GM18526 (cell line): ENCODE measurements at regions not wholly inside any gene's neighbourhood (a gene's known extent, or its start where the extent isn't known, plus 50 kb on each side); places are given as distances from the start of the nearest gene placed in this dataset.

ENCODE experiments used
- POLR2A ChIP-seq: IDR thresholded peaks from 3 replicates; pipeline ENCODE4 v1.6.1; 2011; ENCODE audit not compliant: insufficient read length; ENCODE audit errors: extremely low read depth

GRCh38 chr14:71290301-71290700 is 383.0 kb downstream of the PCNX1 start:
- TF ChIP-seq POLR2A: no peak

GRCh38 chr14:71290960-71291466 is 383.8 kb downstream of the PCNX1 start:
- TF ChIP-seq POLR2A: no peak

- no peak for TF ChIP-seq POLR2A
Measured at GRCh38 chr14:71296184-71296583, 388.9 kb downstream of the PCNX1 start.

GRCh38 chr14:71300566-71301330 is 393.5 kb downstream of the PCNX1 start:
- no peak for TF ChIP-seq POLR2A

GRCh38 chr14:71301611-71302010 is 394.4 kb downstream of the PCNX1 start:
- no peak for TF ChIP-seq POLR2A

GRCh38 chr14:71304690-71305089 is 397.4 kb downstream of the PCNX1 start:
- TF ChIP-seq POLR2A: no peak

- no peak for TF ChIP-seq POLR2A
Measured at GRCh38 chr14:71308671-71309070, 401.4 kb downstream of the PCNX1 start.

- no peak for TF ChIP-seq POLR2A
Measured at GRCh38 chr14:71309756-71310155, 402.5 kb downstream of the PCNX1 start.

GRCh38 chr14:71311061-71311460 is 403.8 kb downstream of the PCNX1 start:
- no peak for TF ChIP-seq POLR2A

GRCh38 chr14:71314717-71315116 is 407.5 kb downstream of the PCNX1 start:
- no peak for TF ChIP-seq POLR2A

- TF ChIP-seq POLR2A: no peak
Measured at GRCh38 chr14:71317385-71318096, 410.3 kb downstream of the PCNX1 start.

GRCh38 chr14:71318097-71318459 is 410.8 kb downstream of the PCNX1 start:
- no peak for TF ChIP-seq POLR2A

- TF ChIP-seq POLR2A: no peak
Measured at GRCh38 chr14:71319666-71320065, 412.4 kb downstream of the PCNX1 start.

- TF ChIP-seq POLR2A: peak; percentile 96
Measured at GRCh38 chr14:71320107-71320733, 413.0 kb downstream of the PCNX1 start, which contains the start of gene SIPA1L1. Gene SIPA1L1 (plus strand): TSS chr14:71320476.

GRCh38 chr14:71320734-71321573 is 413.7 kb downstream of the PCNX1 start:
- peak; percentile 61 for TF ChIP-seq POLR2A
